ENCODE measurements at regions not wholly inside any gene's neighbourhood (a gene's known extent, or its start where the extent isn't known, plus 50 kb on each side); places are given as distances from the start of the nearest gene placed in this dataset.

DNA sequence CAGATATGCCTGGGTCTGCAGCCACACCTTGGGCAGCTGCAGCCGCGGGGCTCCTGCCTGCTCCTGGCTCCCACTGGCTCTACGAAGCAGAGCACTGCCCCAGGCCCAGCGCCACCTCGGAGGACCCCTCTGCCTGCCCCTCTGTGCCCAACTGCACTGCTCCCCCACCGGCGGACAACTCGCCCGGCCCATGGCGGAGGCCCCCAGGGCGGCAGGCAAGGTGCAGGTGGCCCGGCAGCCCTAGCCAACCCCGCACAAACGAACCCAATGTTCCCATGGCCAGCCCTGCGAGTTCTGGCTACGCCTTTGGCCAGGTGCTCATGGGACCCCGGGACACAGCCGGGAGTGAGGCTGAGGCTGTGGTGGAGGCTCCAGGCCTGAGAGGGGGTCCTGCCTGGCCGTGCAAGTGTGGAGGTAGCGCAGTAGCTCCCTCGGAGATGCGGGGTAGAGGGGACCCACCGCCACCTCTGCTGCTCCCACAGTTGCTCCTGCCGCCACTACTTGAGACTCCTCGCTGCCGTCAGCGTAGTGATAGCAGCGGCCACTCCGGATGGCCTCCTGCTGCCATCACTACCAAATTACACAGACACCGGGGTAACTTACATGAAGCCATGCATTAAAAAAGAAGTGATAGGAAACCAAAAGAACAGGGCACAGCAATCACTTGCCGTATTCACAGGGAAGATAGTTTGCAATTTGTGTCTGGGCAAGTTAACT, 97.3 kb upstream of the SP4 start:
- H3K9me3 Mint-ChIP-seq: no peaks in the 10 kb centered on the region
- H3K27ac Mint-ChIP-seq: no peak overlapping the region
- Histone ChIP-seq H3K27me3 (no peaks in the 10 kb centered on the region), H3K4me3 (no peak overlapping the region), H3F3A (ENCODE audit: low read depth) (no peaks in the 10 kb centered on the region), H4K20me1 (ENCODE audit: low read depth) (no peaks in the 10 kb centered on the region), H3K79me2 (ENCODE audit: low read depth) (no peaks in the 10 kb centered on the region), H3K36me3 (no peaks in the 10 kb centered on the region), H3K9ac (no peak overlapping the region), H3K27ac (no peak overlapping the region), H3K4me1 (no peaks in the 10 kb centered on the region), H2AFZ (replicated peaks) (no peak overlapping the region), H3K9me3 (ENCODE audit: low read depth) (no peaks in the 10 kb centered on the region), H3K4me2 (no peak overlapping the region)
- no peaks in the 10 kb centered on the region for H3K36me3 Mint-ChIP-seq
- no peaks in the 10 kb centered on the region for H3K4me1 Mint-ChIP-seq
- H3K4me3 Mint-ChIP-seq: no peak overlapping the region
- no peak for DNase-seq (ENCODE audit: low spot score)
- H3K27me3 Mint-ChIP-seq (ENCODE audit: insufficient read depth, low read depth): no peaks in the 10 kb centered on the region
- no peak for TF ChIP-seq EZH2phosphoT487 (IDR thresholded peaks at IDR 0.05)
- TF ChIP-seq EZH2 (IDR thresholded peaks at IDR 0.05): no peak
- TF ChIP-seq, protein P1, sequence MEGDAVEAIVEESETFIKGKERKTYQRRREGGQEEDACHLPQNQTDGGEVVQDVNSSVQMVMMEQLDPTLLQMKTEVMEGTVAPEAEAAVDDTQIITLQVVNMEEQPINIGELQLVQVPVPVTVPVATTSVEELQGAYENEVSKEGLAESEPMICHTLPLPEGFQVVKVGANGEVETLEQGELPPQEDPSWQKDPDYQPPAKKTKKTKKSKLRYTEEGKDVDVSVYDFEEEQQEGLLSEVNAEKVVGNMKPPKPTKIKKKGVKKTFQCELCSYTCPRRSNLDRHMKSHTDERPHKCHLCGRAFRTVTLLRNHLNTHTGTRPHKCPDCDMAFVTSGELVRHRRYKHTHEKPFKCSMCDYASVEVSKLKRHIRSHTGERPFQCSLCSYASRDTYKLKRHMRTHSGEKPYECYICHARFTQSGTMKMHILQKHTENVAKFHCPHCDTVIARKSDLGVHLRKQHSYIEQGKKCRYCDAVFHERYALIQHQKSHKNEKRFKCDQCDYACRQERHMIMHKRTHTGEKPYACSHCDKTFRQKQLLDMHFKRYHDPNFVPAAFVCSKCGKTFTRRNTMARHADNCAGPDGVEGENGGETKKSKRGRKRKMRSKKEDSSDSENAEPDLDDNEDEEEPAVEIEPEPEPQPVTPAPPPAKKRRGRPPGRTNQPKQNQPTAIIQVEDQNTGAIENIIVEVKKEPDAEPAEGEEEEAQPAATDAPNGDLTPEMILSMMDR (IDR thresholded peaks at IDR 0.05): no peak

DNA sequence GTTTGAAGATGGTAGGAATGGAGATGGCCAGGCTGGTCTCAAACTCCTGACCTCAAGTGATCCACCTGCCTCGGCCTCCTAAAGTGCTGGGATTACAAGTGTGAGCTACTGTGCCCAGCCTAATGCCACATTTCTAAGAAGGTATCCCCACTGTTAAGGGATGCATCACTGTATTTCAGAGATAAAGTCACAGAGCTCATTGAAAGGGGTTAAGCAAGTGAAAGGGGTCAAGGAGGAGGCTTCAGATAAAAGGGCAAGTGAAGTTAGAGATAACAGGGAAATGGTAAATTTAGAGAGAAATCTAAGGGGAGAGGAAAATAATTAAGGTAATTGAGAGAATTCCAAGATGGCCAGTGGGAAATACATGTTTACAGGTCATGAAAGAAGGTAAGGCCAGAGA, 93.0 kb upstream of the SP4 start:
- Mint-ChIP-seq H3K4me1 (no peaks in the 10 kb centered on the region), H3K27ac (no peak overlapping the region), H3K27me3 (ENCODE audit: insufficient read depth, low read depth) (peaks cover 3% of the 10 kb centered on the region), H3K4me3 (no peak overlapping the region), H3K9me3 (peaks cover 4% of the 10 kb centered on the region), H3K36me3 (no peaks in the 10 kb centered on the region)
- H3K27me3 ChIP-seq: no peaks in the 10 kb centered on the region
- H3K9ac ChIP-seq: no peak overlapping the region
- H3K27ac ChIP-seq: no peak overlapping the region
- no peaks in the 10 kb centered on the region for H3K36me3 ChIP-seq
- TF ChIP-seq EZH2 (IDR thresholded peaks at IDR 0.05) (no peak), EZH2phosphoT487 (IDR thresholded peaks at IDR 0.05) (no peak)
- TF ChIP-seq, protein P1 (IDR thresholded peaks at IDR 0.05): no peak
- peaks cover 13% of the 10 kb centered on the region for H3F3A ChIP-seq (ENCODE audit: low read depth)
- H3K9me3 ChIP-seq (ENCODE audit: low read depth): no peaks in the 10 kb centered on the region
- peaks cover 18% of the 10 kb centered on the region for H3K4me1 ChIP-seq
- no peak overlapping the region for H3K4me2 ChIP-seq
- H4K20me1 ChIP-seq (ENCODE audit: low read depth): no peaks in the 10 kb centered on the region
- no peak overlapping the region for H3K4me3 ChIP-seq
- no peak for DNase-seq (ENCODE audit: low spot score)
- no peaks in the 10 kb centered on the region for H3K79me2 ChIP-seq (ENCODE audit: low read depth)
- H2AFZ ChIP-seq (replicated peaks): no peak overlapping the region

DNA sequence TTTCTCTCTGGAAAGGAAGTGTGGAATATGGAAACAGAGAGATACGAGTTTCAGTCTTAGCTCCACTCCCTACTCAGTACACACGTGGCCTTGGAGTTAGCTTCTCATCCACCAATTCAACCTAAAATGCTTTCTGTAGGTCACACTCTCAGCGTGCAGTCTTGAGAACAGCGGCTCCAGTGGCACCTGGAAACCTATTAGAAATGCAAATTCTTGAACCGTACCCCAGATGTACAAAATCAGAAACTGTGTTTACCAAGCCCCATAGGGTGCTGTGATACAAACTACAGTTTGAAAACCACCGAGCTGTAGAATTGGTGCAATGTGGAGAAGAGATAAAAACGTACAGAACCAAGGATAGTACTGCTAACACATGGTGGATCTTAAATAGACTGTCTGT, 91.1 kb upstream of the SP4 start:
- Histone ChIP-seq H3K9ac (no peak overlapping the region), H3K27ac (peak overlapping the region; percentile 30), H3K36me3 (no peaks in the 10 kb centered on the region), H3K4me3 (no peak overlapping the region), H3K9me3 (ENCODE audit: low read depth) (no peaks in the 10 kb centered on the region), H3K79me2 (ENCODE audit: low read depth) (no peaks in the 10 kb centered on the region), H3K27me3 (no peaks in the 10 kb centered on the region), H3K4me2 (peak overlapping the region; percentile 40), H3K4me1 (peaks cover 18% of the 10 kb centered on the region), H3F3A (ENCODE audit: low read depth) (peaks cover 13% of the 10 kb centered on the region), H4K20me1 (ENCODE audit: low read depth) (no peaks in the 10 kb centered on the region), H2AFZ (replicated peaks) (peak overlapping the region; percentile 26)
- Mint-ChIP-seq H3K4me1 (no peaks in the 10 kb centered on the region), H3K27ac (no peak overlapping the region), H3K36me3 (no peaks in the 10 kb centered on the region), H3K9me3 (peaks cover 7% of the 10 kb centered on the region), H3K4me3 (no peak overlapping the region), H3K27me3 (ENCODE audit: insufficient read depth, low read depth) (peaks cover 3% of the 10 kb centered on the region)
- no peak for DNase-seq (ENCODE audit: low spot score)
- TF ChIP-seq, protein P1 (IDR thresholded peaks at IDR 0.05): no peak
- TF ChIP-seq EZH2phosphoT487 (IDR thresholded peaks at IDR 0.05) (no peak), EZH2 (IDR thresholded peaks at IDR 0.05) (no peak)

Data from neural progenitor cell (in vitro differentiated cells).